Naive thymus-derived CD4-positive, alpha-beta T cell (primary cell): ENCODE measurements at regions not wholly inside any gene's neighbourhood (a gene's known extent, or its start where the extent isn't known, plus 50 kb on each side); places are given as distances from the start of the nearest gene placed in this dataset.
A peak's percentile ranks its signal among the peaks of the same experiment; 100 is the strongest.

Experiments
- ATAC-seq: fragments of 150-1000 bp; cut with Tn5 transposase; 2 replicates; pipeline ENCODE4 v1.10.0; 2021; ENCODE audit warnings: mild to moderate bottlenecking, moderate library complexity
- CTCF ChIA-PET: fragments of 350-600 bp; sonication (Branson Sonifier 250); formaldehyde crosslinking; loops from one replicate; lab custom pipeline; 2021; ENCODE audit warnings: antibody characterized with exemption; lab: Charles Lee
- POLR2A ChIA-PET: fragments of 350-600 bp; sonication (Branson Sonifier 250); formaldehyde crosslinking; loops from one replicate; lab custom pipeline; 2021; ENCODE audit warnings: antibody characterized with exemption, inconsistent platforms; lab: Charles Lee
- DNase-seq, 9 donors: peaks; one replicate each; pipeline versions ENCODE4 v3.0.0 to v3.0.0-alpha.2; 2020 to 2022; ENCODE audit warnings: mixed read lengths in 1 of 9
- H3K27ac ChIP-seq: one replicate; pipeline ENCODE4 v1.7.0; 2013; ENCODE audit warnings: mild to moderate bottlenecking, low read depth, low read length, moderate library complexity
- H3K27me3 ChIP-seq, 2 donors: one replicate each; pipeline ENCODE4 v1.7.0; 2013; ENCODE audit warnings: low read length in 2 of 2, mild to moderate bottlenecking in 2 of 2, moderate library complexity in 2 of 2; ENCODE audit not compliant: control insufficient read depth in 2 of 2, insufficient read depth in 2 of 2
- H3K36me3 ChIP-seq, 3 experiments: 1 replicate in 2 of 3; 2 replicates in 1 of 3; pipeline ENCODE4 v1.7.0; 2013; ENCODE audit warnings: low read length in 3 of 3, mild to moderate bottlenecking in 3 of 3, moderate library complexity in 1 of 3; ENCODE audit not compliant: insufficient read depth in 3 of 3, control insufficient read depth in 2 of 3
- H3K4me1 ChIP-seq, 2 donors: one replicate each; pipeline ENCODE4 v1.7.0; 2013; ENCODE audit warnings: low read length in 2 of 2, mild to moderate bottlenecking in 2 of 2, moderate library complexity in 1 of 2; ENCODE audit not compliant: control insufficient read depth in 2 of 2, insufficient read depth in 2 of 2
- H3K4me3 ChIP-seq: 2 replicates; pipeline ENCODE4 v1.7.0; 2013; ENCODE audit warnings: mild to moderate bottlenecking, low read length
- H3K9me3 ChIP-seq, 3 experiments: 1 replicate in 2 of 3; 2 replicates in 1 of 3; pipeline ENCODE4 v1.7.0; 2013; ENCODE audit warnings: low read length in 3 of 3; ENCODE audit not compliant: control insufficient read depth in 2 of 3
- H3K27ac Mint-ChIP-seq, 9 donors: one replicate each; pipeline ENCODE4 v1.8.0; 2020 to 2022; ENCODE audit warnings: mixed read lengths in 9 of 9, mild to moderate bottlenecking in 8 of 9, moderate library complexity in 5 of 9, inconsistent platforms in 2 of 9
- H3K27me3 Mint-ChIP-seq, 5 donors: one replicate each; pipeline ENCODE4 v1.8.0; 2021 to 2022; ENCODE audit warnings: mixed read lengths in 5 of 5, mild to moderate bottlenecking in 1 of 5
- H3K36me3 Mint-ChIP-seq, 5 donors: one replicate each; pipeline ENCODE4 v1.8.0; 2020 to 2022; ENCODE audit warnings: mixed read lengths in 5 of 5, mild to moderate bottlenecking in 3 of 5, inconsistent platforms in 1 of 5
- H3K4me1 Mint-ChIP-seq, 7 donors: one replicate each; pipeline ENCODE4 v1.8.0; 2020 to 2022; ENCODE audit warnings: mixed read lengths in 7 of 7, mild to moderate bottlenecking in 3 of 7, inconsistent platforms in 1 of 7
- H3K4me3 Mint-ChIP-seq, 10 donors: one replicate each; pipeline ENCODE4 v1.8.0; 2020 to 2022; ENCODE audit warnings: mild to moderate bottlenecking in 10 of 10, mixed read lengths in 10 of 10, moderate library complexity in 6 of 10, inconsistent platforms in 2 of 10
- H3K9me3 Mint-ChIP-seq, 11 donors: one replicate each; pipeline ENCODE4 v1.8.0; 2020 to 2022; ENCODE audit warnings: mixed read lengths in 11 of 11, mild to moderate bottlenecking in 4 of 11, inconsistent platforms in 1 of 11, moderate library complexity in 1 of 11
- intact Hi-C, 2 donors: fragments of 100-400 bp; cut with micrococcal nuclease; formaldehyde crosslinking; loops; one replicate each; pipeline ENCODE4 v1.15.1; 2023

DNA sequence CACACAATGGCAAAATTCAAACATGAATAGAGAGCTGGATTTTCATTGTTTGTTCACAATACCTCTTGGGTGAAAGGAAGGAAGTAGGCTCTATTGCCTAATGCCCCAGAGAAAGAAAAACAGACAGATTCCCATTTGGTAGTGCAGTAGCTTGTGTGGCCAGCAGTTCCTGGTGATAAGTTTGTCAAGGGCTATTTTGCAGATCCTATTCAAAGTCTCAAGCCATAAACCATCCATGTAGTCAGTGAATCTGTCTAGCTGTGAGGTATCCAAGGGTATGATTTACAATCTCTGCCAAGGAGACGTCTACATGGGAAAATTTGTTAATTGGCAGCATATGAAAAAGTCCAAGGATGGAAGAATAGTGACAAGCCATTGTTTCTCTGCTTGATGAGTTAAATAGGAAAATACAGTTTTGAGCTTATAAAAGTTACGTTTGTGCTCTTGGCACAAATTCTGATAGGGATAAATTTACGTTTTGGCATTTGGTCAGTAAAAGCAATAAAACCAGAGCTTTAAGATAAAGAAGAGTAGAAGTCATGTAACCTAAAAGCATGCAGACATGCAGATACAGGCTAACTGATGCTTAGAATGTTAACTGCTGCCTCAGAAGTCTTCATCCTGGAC lies 269.1 kb downstream of the GATA3 start:
- H3K4me1 Mint-ChIP-seq, result peaks cover 8 to 46% (median 17%) of the 10 kb centered on the region in 7 donors
- H3K36me3 Mint-ChIP-seq, result peaks cover 0 to 7% (median 0%) of the 10 kb centered on the region in 5 donors
- no peak overlapping the region for H3K27ac Mint-ChIP-seq
- Histone ChIP-seq H3K27ac (no peak overlapping the region), H3K36me3 (no peaks in the 10 kb centered on the region), H3K4me3 (no peak overlapping the region), H3K9me3 (no peaks in the 10 kb centered on the region), H3K4me1 (no peaks in the 10 kb centered on the region), H3K27me3 (no peaks in the 10 kb centered on the region)
- H3K4me3 Mint-ChIP-seq, result no peak overlapping the region
- DNase-seq (no peak), ATAC-seq (no peak)
- ChIA-PET POLR2A (interaction anchor here (1.4 kb wide), 1 partner anchor 9 kb away, joined by 5 read pairs; no protein-coding TSS in a partner anchor), CTCF (interaction anchor here (0.5 kb wide), 1 partner anchor 15 kb away, joined by 3 read pairs; no protein-coding TSS in a partner anchor)
- peaks cover 0 to 4% (median 0%) of the 10 kb centered on the region in 11 donors for H3K9me3 Mint-ChIP-seq
- H3K27me3 Mint-ChIP-seq, result peaks cover 0 to 14% (median 0%) of the 10 kb centered on the region in 5 donors
- intact Hi-C loops, result no loop called here

DNA sequence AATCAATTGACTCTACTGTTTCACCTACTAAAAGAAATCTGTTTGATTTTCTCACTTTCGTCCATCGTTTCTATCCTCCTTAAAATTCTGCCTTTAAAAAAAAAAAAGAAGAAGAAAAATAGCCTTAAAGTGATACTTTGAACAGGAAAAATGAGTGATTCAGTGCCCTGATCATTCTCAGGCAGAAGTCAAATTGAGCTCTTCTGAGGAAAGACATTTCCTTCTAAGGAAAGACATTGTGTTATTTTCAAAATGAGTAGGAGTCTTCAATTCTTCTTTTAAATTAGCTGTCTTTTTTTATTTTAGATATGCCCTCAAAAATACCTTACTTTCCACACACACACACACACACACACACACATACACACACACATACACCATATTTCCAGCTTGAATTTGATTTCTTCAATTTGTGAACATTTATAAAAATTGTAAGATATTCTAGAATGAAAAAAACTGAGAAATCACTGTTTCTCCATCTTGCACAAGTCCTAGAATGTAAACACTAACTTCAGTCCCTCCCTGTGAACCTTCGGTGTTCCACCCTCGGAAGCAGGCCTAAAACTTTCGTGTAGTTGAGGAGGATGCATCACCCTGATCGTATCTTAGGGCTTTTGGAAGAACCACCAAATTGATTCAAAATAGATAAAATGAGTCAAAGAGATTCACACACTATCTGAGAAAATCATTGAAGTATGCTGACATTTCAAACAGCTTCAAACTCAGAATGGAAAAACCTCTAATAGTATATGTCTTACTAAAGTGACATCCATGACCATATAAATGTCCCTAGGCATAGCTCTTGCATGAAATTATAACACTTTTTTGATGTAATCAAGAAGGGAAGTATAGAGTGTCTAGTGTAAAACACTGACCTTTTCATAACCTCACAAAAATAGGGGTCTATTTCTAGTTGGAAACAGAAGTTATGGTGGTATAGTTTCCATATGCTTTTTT lies 270.8 kb downstream of the GATA3 start:
- Histone ChIP-seq H3K9me3 (no peaks in the 10 kb centered on the region), H3K27ac (no peak overlapping the region), H3K4me3 (no peak overlapping the region), H3K36me3 (no peaks in the 10 kb centered on the region), H3K4me1 (no peaks in the 10 kb centered on the region), H3K27me3 (no peaks in the 10 kb centered on the region)
- H3K9me3 Mint-ChIP-seq, result peaks cover 0 to 2% (median 0%) of the 10 kb centered on the region in 11 donors
- ChIA-PET CTCF (interaction anchor here (0.6 kb wide), 1 partner anchor 100 kb away, joined by 3 read pairs; no protein-coding TSS in a partner anchor), POLR2A (interaction anchor here (0.6 kb wide), 1 partner anchor 181 kb away, joined by 3 read pairs; no protein-coding TSS in a partner anchor)
- H3K27me3 Mint-ChIP-seq, result peaks cover 0 to 14% (median 0%) of the 10 kb centered on the region in 5 donors
- H3K4me1 Mint-ChIP-seq, result peaks cover 13 to 56% (median 23%) of the 10 kb centered on the region in 7 donors
- intact Hi-C loops, result no loop called here
- no peak for DNase-seq
- ATAC-seq, result no peak
- peak overlapping the region in 6 of 9 donors; percentile 12 to 73 (median 21) for H3K27ac Mint-ChIP-seq
- peaks cover 0 to 11% (median 0%) of the 10 kb centered on the region in 5 donors for H3K36me3 Mint-ChIP-seq
- H3K4me3 Mint-ChIP-seq, result peak overlapping the region in 2 of 10 donors; percentile 42 to 52

DNA sequence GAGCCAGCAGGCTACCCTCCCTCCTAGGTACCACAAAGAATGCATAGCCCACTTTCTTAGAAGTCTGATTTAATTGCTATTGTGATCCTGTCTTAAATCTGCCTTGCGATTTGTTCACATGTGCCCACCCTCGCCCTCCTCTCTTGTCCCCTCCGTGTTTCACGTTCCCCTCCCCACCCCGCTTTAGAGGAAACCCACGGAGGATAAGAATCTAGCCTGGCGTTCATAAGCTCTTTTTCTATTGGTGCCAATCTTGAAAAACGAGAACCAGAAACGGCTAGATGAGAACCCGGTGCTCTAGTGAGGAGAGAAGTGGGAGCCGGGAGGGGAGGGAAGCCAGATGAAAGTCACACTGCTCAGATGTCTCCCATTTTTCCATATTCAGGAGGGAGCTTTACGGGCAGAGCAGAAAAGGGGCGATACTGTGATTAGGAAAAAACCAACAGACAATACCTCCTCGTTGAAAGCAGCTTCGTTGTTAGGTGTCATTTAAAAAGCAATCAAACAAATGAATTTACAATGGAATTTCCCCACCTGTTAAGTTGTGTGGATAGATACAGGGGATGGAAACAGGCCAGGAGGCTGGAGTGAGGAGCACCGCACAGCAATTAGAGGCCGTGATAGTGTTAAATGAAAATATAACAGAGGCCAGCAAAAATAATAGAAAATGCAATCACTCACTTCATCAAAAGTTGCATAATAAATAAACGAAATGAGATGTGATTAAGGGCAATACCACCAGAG lies 272.1 kb downstream of the GATA3 start:
- Mint-ChIP-seq H3K4me3 (peak overlapping the region in 9 of 10 donors; percentile 2 to 56 (median 27)), H3K4me1 (peaks cover 19 to 64% (median 34%) of the 10 kb centered on the region in 7 donors), H3K36me3 (peaks cover 0 to 11% (median 0%) of the 10 kb centered on the region in 5 donors), H3K9me3 (no peaks in the 10 kb centered on the region), H3K27me3 (peaks cover 0 to 14% (median 0%) of the 10 kb centered on the region in 5 donors), H3K27ac (peak overlapping the region in 3 of 9 donors; percentile 28 to 71 (median 43))
- Histone ChIP-seq H3K4me1 (peaks cover 4 to 11% of the 10 kb centered on the region in 2 donors), H3K27me3 (no peaks in the 10 kb centered on the region), H3K4me3 (no peak overlapping the region), H3K9me3 (no peaks in the 10 kb centered on the region), H3K27ac (no peak overlapping the region), H3K36me3 (no peaks in the 10 kb centered on the region)
- POLR2A ChIA-PET, result no interaction called here
- CTCF ChIA-PET, result no interaction called here
- intact Hi-C loops, result no loop called here
- DNase-seq, result peak in 1 of 9 donors; percentile 1
- no peak for ATAC-seq

DNA sequence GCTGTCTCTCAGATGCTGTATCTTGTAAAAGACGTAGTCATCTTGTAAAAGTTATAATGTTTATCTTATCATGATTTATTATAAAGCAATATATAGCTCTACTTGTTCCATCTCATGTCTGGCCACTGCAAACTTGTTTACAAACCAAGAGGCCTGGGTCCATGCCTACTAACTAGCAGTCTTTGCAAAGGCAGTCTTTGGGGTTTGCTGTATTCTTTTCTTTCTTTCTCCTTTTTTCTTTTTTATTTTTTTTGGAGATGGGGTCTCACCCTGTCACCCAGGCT lies 272.6 kb downstream of the GATA3 start:
- peaks cover 25 to 69% (median 39%) of the 10 kb centered on the region in 7 donors for H3K4me1 Mint-ChIP-seq
- intact Hi-C loops, result no loop called here
- ChIA-PET POLR2A (no interaction called here), CTCF (no interaction called here)
- no peak overlapping the region for H3K4me3 Mint-ChIP-seq
- no peak overlapping the region for H3K27ac Mint-ChIP-seq
- Histone ChIP-seq H3K9me3 (no peaks in the 10 kb centered on the region), H3K27me3 (no peaks in the 10 kb centered on the region), H3K27ac (no peak overlapping the region), H3K36me3 (no peaks in the 10 kb centered on the region), H3K4me1 (peaks cover 4 to 12% of the 10 kb centered on the region in 2 donors), H3K4me3 (no peak overlapping the region)
- peaks cover 0 to 14% (median 0%) of the 10 kb centered on the region in 5 donors for H3K27me3 Mint-ChIP-seq
- ATAC-seq (no peak), DNase-seq (no peak)
- H3K9me3 Mint-ChIP-seq, result no peaks in the 10 kb centered on the region
- H3K36me3 Mint-ChIP-seq, result peaks cover 0 to 11% (median 0%) of the 10 kb centered on the region in 5 donors

DNA sequence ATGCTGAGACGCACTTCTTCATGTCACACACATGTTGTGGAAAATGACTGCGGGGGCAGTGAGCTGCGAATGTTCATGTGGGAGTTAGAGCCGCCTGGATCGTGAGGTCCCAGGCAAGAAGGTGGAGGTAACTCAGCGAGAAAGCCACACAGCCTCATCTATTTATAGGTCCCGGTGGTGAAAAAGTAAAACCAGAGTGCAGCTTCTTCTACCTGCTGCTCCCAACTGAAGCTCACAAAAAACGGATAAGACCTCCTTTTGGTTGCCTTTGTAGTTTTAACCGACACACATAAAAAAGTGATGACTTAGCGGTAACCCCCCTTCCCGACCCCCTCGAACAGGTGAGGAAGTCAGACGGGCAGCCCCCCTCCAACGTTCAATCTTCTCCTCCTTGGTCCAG lies 276.9 kb downstream of the GATA3 start:
- DNase-seq (peak in 8 of 9 donors; percentile 11 to 46 (median 30)), ATAC-seq (no peak)
- intact Hi-C loops, result loop anchor here (5.0 to 10.0 kb wide), 3 partner anchors 149 to 547 kb away; partner anchors contain the start of genes ATP5F1C (in 1 of the 2), KIN (in 1 of the 2) and TAF3 (in 1 of the 2)
- H3K27ac ChIP-seq, result peak overlapping the region; percentile 83
- Mint-ChIP-seq H3K9me3 (no peaks in the 10 kb centered on the region), H3K4me3 (peak overlapping the region; percentile 65 to 92 (median 84)), H3K27ac (peak overlapping the region; percentile 88 to 97 (median 93)), H3K27me3 (peaks cover 0 to 10% (median 0%) of the 10 kb centered on the region in 5 donors), H3K36me3 (peaks cover 0 to 8% (median 0%) of the 10 kb centered on the region in 5 donors), H3K4me1 (peaks cover 22 to 57% (median 44%) of the 10 kb centered on the region in 7 donors)
- POLR2A ChIA-PET, result interaction anchor here (0.6 to 2.2 kb wide), 7 partner anchors 8 to 1933 kb away, joined by 3 to 13 read pairs (median 4); no protein-coding TSS in a partner anchor
- H3K9me3 ChIP-seq, result no peaks in the 10 kb centered on the region
- H3K36me3 ChIP-seq, result no peaks in the 10 kb centered on the region
- CTCF ChIA-PET, result interaction anchor here (1.4 kb wide), 1 partner anchor 113 kb away, joined by 3 read pairs; no protein-coding TSS in a partner anchor
- no peaks in the 10 kb centered on the region for H3K27me3 ChIP-seq
- H3K4me3 ChIP-seq, result peak overlapping the region; percentile 71
- H3K4me1 ChIP-seq, result peaks cover 9 to 23% of the 10 kb centered on the region in 2 donors
